NCI-H82 treated with DMSO at 0.1 percent for 48 hours (cell line): ENCODE measurements at regions not wholly inside any gene's neighbourhood (a gene's known extent, or its start where the extent isn't known, plus 50 kb on each side); places are given as distances from the start of the nearest gene placed in this dataset.

ENCODE experiments used
- DNase-seq: peaks from one replicate; lab custom pipeline; 2025; ENCODE audit not compliant: unreplicated experiment; lab: John Stamatoyannopoulos, UW

- no peak for DNase-seq
Measured at GRCh38 chr1:13878021-13878420, 178.0 kb downstream of the PRDM2 start.

- DNase-seq: no peak
Measured at GRCh38 chr1:13878451-13878850, 178.5 kb downstream of the PRDM2 start.

GRCh38 chr1:13881385-13882088, 181.5 kb downstream of the PRDM2 start:
- no peak for DNase-seq

- DNase-seq: no peak
Measured at GRCh38 chr1:13888351-13888986, 188.5 kb downstream of the PRDM2 start.

GRCh38 chr1:13889495-13889894, 189.5 kb downstream of the PRDM2 start:
- no peak for DNase-seq

GRCh38 chr1:13890766-13891165, 190.8 kb downstream of the PRDM2 start:
- no peak for DNase-seq

GRCh38 chr1:13892198-13892597, 192.2 kb downstream of the PRDM2 start:
- no peak for DNase-seq

- no peak for DNase-seq
Measured at GRCh38 chr1:13892671-13893325, 192.8 kb downstream of the PRDM2 start.

- no peak for DNase-seq
Measured at GRCh38 chr1:13893409-13893821, 193.4 kb downstream of the PRDM2 start.

- DNase-seq: no peak
Measured at GRCh38 chr1:13896932-13897331, 196.9 kb downstream of the PRDM2 start.

- DNase-seq: no peak
Measured at GRCh38 chr1:13898406-13898805, 198.4 kb downstream of the PRDM2 start.

- DNase-seq: no peak
Measured at GRCh38 chr1:13899856-13900255, 199.9 kb downstream of the PRDM2 start.

- DNase-seq: no peak
Measured at GRCh38 chr1:13900583-13900982, 200.6 kb downstream of the PRDM2 start.

- no peak for DNase-seq
Measured at GRCh38 chr1:13901039-13901438, 201.1 kb downstream of the PRDM2 start.

- DNase-seq: no peak
Measured at GRCh38 chr1:13901597-13901996, 201.6 kb downstream of the PRDM2 start.

GRCh38 chr1:13908128-13908527, 208.1 kb downstream of the PRDM2 start:
- DNase-seq: no peak

GRCh38 chr1:13911697-13912619, 212.0 kb downstream of the PRDM2 start:
- DNase-seq: no peak

GRCh38 chr1:13913396-13913795, 213.4 kb downstream of the PRDM2 start:
- DNase-seq: no peak

- no peak for DNase-seq
Measured at GRCh38 chr1:13916530-13916929, 216.5 kb downstream of the PRDM2 start.

GRCh38 chr1:13917607-13918006, 217.6 kb downstream of the PRDM2 start:
- DNase-seq: no peak

GRCh38 chr1:13918862-13919261, 218.9 kb downstream of the PRDM2 start:
- DNase-seq: no peak
